GM21526 (cell line): ENCODE measurements at regions not wholly inside any gene's neighbourhood (a gene's known extent, or its start where the extent isn't known, plus 50 kb on each side); places are given as distances from the start of the nearest gene placed in this dataset.

Experiments
- ATAC-seq: cut with Tn5 transposase; IDR thresholded peaks from one replicate; pipeline ENCODE4 v1.9.1; 2021; ENCODE audit warnings: moderate library complexity; ENCODE audit not compliant: unreplicated experiment, low FRiP score

- ATAC-seq = no peak
These were observed 431.3 kb upstream of the MYT1L start for GRCh38 chr2:2762166-2762908.

GRCh38 chr2:2758793-2759367 lies 427.8 kb upstream of the MYT1L start:
- no peak for ATAC-seq

GRCh38 chr2:2757764-2758163 lies 426.7 kb upstream of the MYT1L start:
- ATAC-seq = peak; percentile 87

- ATAC-seq = peak; percentile 5
These were observed 425.8 kb upstream of the MYT1L start for GRCh38 chr2:2756886-2757285.

- no peak for ATAC-seq
These were observed 424.9 kb upstream of the MYT1L start for GRCh38 chr2:2755990-2756389.

- ATAC-seq = no peak
These were observed 423.9 kb upstream of the MYT1L start for GRCh38 chr2:2754940-2755339.

- no peak for ATAC-seq
These were observed 420.7 kb upstream of the MYT1L start for GRCh38 chr2:2751715-2752315.

GRCh38 chr2:2750867-2751714 lies 420.0 kb upstream of the MYT1L start:
- ATAC-seq = no peak

GRCh38 chr2:2749206-2749598 lies 418.1 kb upstream of the MYT1L start:
- no peak for ATAC-seq

GRCh38 chr2:2748399-2749205 lies 417.5 kb upstream of the MYT1L start:
- ATAC-seq = no peak

- ATAC-seq = no peak
These were observed 416.8 kb upstream of the MYT1L start for GRCh38 chr2:2747797-2748301.

GRCh38 chr2:2746731-2747130 lies 415.7 kb upstream of the MYT1L start:
- no peak for ATAC-seq

- ATAC-seq = no peak
These were observed 414.1 kb upstream of the MYT1L start for GRCh38 chr2:2744958-2745715.

- ATAC-seq = no peak
These were observed 413.0 kb upstream of the MYT1L start for GRCh38 chr2:2744107-2744506.

GRCh38 chr2:2743164-2743571 lies 412.1 kb upstream of the MYT1L start:
- ATAC-seq = no peak

- no peak for ATAC-seq
These were observed 411.7 kb upstream of the MYT1L start for GRCh38 chr2:2742726-2743125.

GRCh38 chr2:2740238-2740775 lies 409.2 kb upstream of the MYT1L start:
- ATAC-seq = no peak

GRCh38 chr2:2739231-2739795 lies 408.2 kb upstream of the MYT1L start:
- ATAC-seq = no peak

- no peak for ATAC-seq
These were observed 407.6 kb upstream of the MYT1L start for GRCh38 chr2:2738684-2739083.
